HEK293 (cell line): ENCODE measurements at regions not wholly inside any gene's neighbourhood (a gene's known extent, or its start where the extent isn't known, plus 50 kb on each side); places are given as distances from the start of the nearest gene placed in this dataset.

Source experiments
- CTCF ChIA-PET: fragments of 350-600 bp; formaldehyde crosslinking; extraction: SDS; loops from one replicate; lab custom pipeline; 2021; ENCODE audit warnings: antibody characterized with exemption; lab: Yijun Ruan, JAX
- POLR2A ChIA-PET: fragments of 300-600 bp; formaldehyde crosslinking; extraction: SDS; loops from one replicate; lab custom pipeline; 2020; ENCODE audit warnings: antibody characterized with exemption, inconsistent platforms; lab: Yijun Ruan, JAX
- H3K27ac ChIP-seq: fragments of 200-500 bp; sonication (Bioruptor generic); 2 replicates; pipeline ENCODE4 v1.5.1; 2014; ENCODE audit warnings: low read depth, low read length, control low read depth, inconsistent platforms; ENCODE audit errors: extremely low read depth
- H3K36me3 ChIP-seq, 2 experiments: fragments of 200-500 bp in 1 of 2; sonication (Bioruptor generic) in 1 of 2; 1 replicate in 1 of 2; 2 replicates in 1 of 2; pipeline ENCODE4 v1.5.1; 2014 to 2017; ENCODE audit warnings: inconsistent platforms in 2 of 2, low read length in 2 of 2; ENCODE audit not compliant: control insufficient read depth in 2 of 2, insufficient read depth in 1 of 2
- H3K4me1 ChIP-seq: fragments of 200-500 bp; sonication (Bioruptor generic); 2 replicates; pipeline ENCODE4 v1.5.1; 2014; ENCODE audit warnings: mild to moderate bottlenecking, low read length, inconsistent platforms; ENCODE audit not compliant: control insufficient read depth, insufficient read depth
- H3K4me3 ChIP-seq: 2 replicates; pipeline ENCODE4 v1.5.1; 2011; ENCODE audit warnings: low read depth, mild to moderate bottlenecking, control low read depth, low read length, moderate library complexity
- H3K9me3 ChIP-seq: fragments of 200-500 bp; sonication (Bioruptor generic); 2 replicates; pipeline ENCODE4 v1.5.1; 2014; ENCODE audit warnings: low read depth, low read length, inconsistent platforms; ENCODE audit not compliant: control insufficient read depth, insufficient read depth
- ELK4 ChIP-seq: IDR thresholded peaks from 2 replicates; pipeline ENCODE4 v1.6.1; 2011; ENCODE audit warnings: mild to moderate bottlenecking, low read depth, low read length, borderline replicate concordance
- KLF1 ChIP-seq: fragments of 450-650 bp; formaldehyde crosslinking; IDR thresholded peaks from 2 replicates; pipeline ENCODE4 v1.5.1; 2016; ENCODE audit warnings: missing biosample characterization, missing genetic modification characterization
- OVOL3 ChIP-seq: fragments of 450-650 bp; formaldehyde crosslinking; IDR thresholded peaks from 2 replicates; pipeline ENCODE4 v1.5.1; 2016; ENCODE audit warnings: missing biosample characterization, missing genetic modification characterization
- PRDM6 ChIP-seq: fragments of 450-650 bp; formaldehyde crosslinking; IDR thresholded peaks from 2 replicates; pipeline ENCODE4 v1.5.1; 2017; ENCODE audit warnings: missing biosample characterization, missing genetic modification characterization
- SP7 ChIP-seq: fragments of 450-650 bp; formaldehyde crosslinking; IDR thresholded peaks from 2 replicates; pipeline ENCODE4 v1.5.1; 2016; ENCODE audit warnings: missing biosample characterization, missing genetic modification characterization
- TCF7L2 ChIP-seq: IDR thresholded peaks from 2 replicates; pipeline ENCODE4 v1.6.1; 2011; ENCODE audit warnings: low read depth, mild to moderate bottlenecking, inconsistent platforms, low read length, moderate library complexity, borderline replicate concordance
- WT1 ChIP-seq: fragments of 450-650 bp; formaldehyde crosslinking; IDR thresholded peaks from 2 replicates; pipeline ENCODE4 v1.5.1; 2016; ENCODE audit warnings: missing biosample characterization, missing genetic modification characterization
- ZBTB10 ChIP-seq: fragments of 450-650 bp; formaldehyde crosslinking; IDR thresholded peaks from 2 replicates; pipeline ENCODE4 v1.5.1; 2016; ENCODE audit warnings: missing biosample characterization, missing genetic modification characterization
- ZBTB21 ChIP-seq: fragments of 450-650 bp; formaldehyde crosslinking; IDR thresholded peaks from 2 replicates; pipeline ENCODE4 v1.5.1; 2017; ENCODE audit warnings: missing biosample characterization, missing genetic modification characterization
- ZBTB7A ChIP-seq: fragments of 450-650 bp; formaldehyde crosslinking; IDR thresholded peaks from 2 replicates; pipeline ENCODE4 v1.5.1; 2016; ENCODE audit warnings: low read depth, missing biosample characterization, missing genetic modification characterization
- ZNF121 ChIP-seq: fragments of 450-650 bp; formaldehyde crosslinking; IDR thresholded peaks from 2 replicates; pipeline ENCODE4 v1.5.1; 2016; ENCODE audit warnings: missing biosample characterization, missing genetic modification characterization
- ZNF140 ChIP-seq: fragments of 450-650 bp; formaldehyde crosslinking; IDR thresholded peaks from 2 replicates; pipeline ENCODE4 v1.5.1; 2016; ENCODE audit warnings: missing biosample characterization, missing genetic modification characterization
- ZNF202 ChIP-seq: fragments of 450-650 bp; formaldehyde crosslinking; IDR thresholded peaks from 2 replicates; pipeline ENCODE4 v1.5.1; 2016; ENCODE audit warnings: missing biosample characterization, missing genetic modification characterization, borderline replicate concordance
- ZNF292 ChIP-seq: fragments of 450-650 bp; formaldehyde crosslinking; IDR thresholded peaks from 2 replicates; pipeline ENCODE4 v1.5.1; 2016; ENCODE audit warnings: low read depth, missing biosample characterization, missing genetic modification characterization, borderline replicate concordance
- ZNF311 ChIP-seq: fragments of 450-650 bp; formaldehyde crosslinking; IDR thresholded peaks from 2 replicates; pipeline ENCODE4 v1.5.1; 2017; ENCODE audit warnings: missing biosample characterization, missing genetic modification characterization, borderline replicate concordance
- ZNF514 ChIP-seq: fragments of 450-650 bp; formaldehyde crosslinking; IDR thresholded peaks from 2 replicates; pipeline ENCODE4 v1.5.1; 2016; ENCODE audit warnings: missing biosample characterization, missing genetic modification characterization
- ZNF530 ChIP-seq: fragments of 450-650 bp; formaldehyde crosslinking; IDR thresholded peaks from 2 replicates; pipeline ENCODE4 v1.5.1; 2016; ENCODE audit warnings: low read depth, missing biosample characterization, missing genetic modification characterization
- ZNF549 ChIP-seq: fragments of 450-650 bp; IDR thresholded peaks from 2 replicates; pipeline ENCODE4 v1.5.1; 2018; ENCODE audit warnings: missing biosample characterization, missing genetic modification characterization, mild to moderate bottlenecking, inconsistent platforms, moderate library complexity
- ZNF561 ChIP-seq: fragments of 450-650 bp; IDR thresholded peaks from 2 replicates; pipeline ENCODE4 v1.5.1; 2018; ENCODE audit warnings: missing biosample characterization, missing genetic modification characterization, borderline replicate concordance
- ZNF600 ChIP-seq: fragments of 450-650 bp; formaldehyde crosslinking; IDR thresholded peaks from 2 replicates; pipeline ENCODE4 v1.5.1; 2016; ENCODE audit warnings: missing biosample characterization, missing genetic modification characterization
- ZNF639 ChIP-seq: fragments of 450-650 bp; formaldehyde crosslinking; IDR thresholded peaks from 2 replicates; pipeline ENCODE4 v1.5.1; 2016; ENCODE audit warnings: missing biosample characterization, missing genetic modification characterization
- ZNF658 ChIP-seq: fragments of 450-650 bp; formaldehyde crosslinking; IDR thresholded peaks from 2 replicates; pipeline ENCODE4; 2016; ENCODE audit warnings: missing biosample characterization, missing genetic modification characterization
- ZNF677 ChIP-seq: fragments of 450-650 bp; IDR thresholded peaks from 2 replicates; pipeline ENCODE4 v1.5.0; 2018; ENCODE audit warnings: missing biosample characterization, mild to moderate bottlenecking, missing genetic modification characterization, moderate library complexity
- ZSCAN30 ChIP-seq: fragments of 450-650 bp; IDR thresholded peaks from 2 replicates; pipeline ENCODE4 v1.5.1; 2018; ENCODE audit warnings: missing biosample characterization, mild to moderate bottlenecking, missing genetic modification characterization, moderate library complexity

GRCh38 chr4:182190306-182190705, 52.9 kb upstream of the TENM3 start (continued):
- TF ChIP-seq ELK4 (no peak), ZNF549 (0 out of 2 replicates have a peak, but pooled peaks have one; percentile 13), ZNF311 (tag by site-specific recombination) (no peak), TCF7L2 (no peak), ZNF121 (no peak), ZNF530 (tag by site-specific recombination) (no peak), ZNF561 (tag by site-specific recombination) (no peak), ZNF140 (tag by site-specific recombination) (no peak), ZBTB10 (tag by site-specific recombination) (no peak), ZNF639 (tag by site-specific recombination) (no peak), ZNF514 (tag by site-specific recombination) (no peak), OVOL3 (peak; percentile 71; the same call in 1 of the 2 replicates), ZNF658 (tag by site-specific recombination) (no peak), SP7 (tag by site-specific recombination) (peak; percentile 63; the same call in 1 of the 2 replicates), ZNF600 (tag by site-specific recombination) (0 out of 2 replicates have a peak, but pooled peaks have one; percentile 13), WT1 (tag by site-specific recombination) (peak; percentile 95), ZNF202 (tag by site-specific recombination) (no peak), ZNF292 (tag by site-specific recombination) (no peak), ZNF677 (tag by site-specific recombination) (no peak), KLF1 (tag by site-specific recombination) (no peak), ZSCAN30 (tag by site-specific recombination) (0 out of 2 replicates have a peak, but pooled peaks have one; percentile 26), ZBTB21 (tag by site-specific recombination) (no peak)
- TF ChIP-seq, all 188 proteins: peak for 16

- Histone ChIP-seq H3K4me1 (peaks cover 26% of the 10 kb centered on the region), H3K36me3 (no peaks in the 10 kb centered on the region), H3K4me3 (no peak overlapping the region), H3K9me3 (no peaks in the 10 kb centered on the region), H3K27ac (no peak overlapping the region)
- POLR2A ChIA-PET, result no interaction called here
- CTCF ChIA-PET, result no interaction called here
- TF ChIP-seq ZBTB7A (tag by site-specific recombination) (no peak), PRDM6 (tag by site-specific recombination) (peak; percentile 83)
Measured at GRCh38 chr4:182192511-182193181, 50.6 kb upstream of the TENM3 start.
